Vagina (tissue), 2 donors: ENCODE measurements at regions not wholly inside any gene's neighbourhood (a gene's known extent, or its start where the extent isn't known, plus 50 kb on each side); places are given as distances from the start of the nearest gene placed in this dataset.

ENCODE experiments used
- POLR2A ChIP-seq, 2 donors: fragments of 450-650 bp; IDR thresholded peaks; one replicate each; pipeline ENCODE4 v1.6.1; 2017; ENCODE audit warnings: antibody characterized with exemption in 2 of 2, mild to moderate bottlenecking in 2 of 2, moderate library complexity in 2 of 2
- TF ChIP-seq, protein P1 (sequence below), 3 experiments: fragments of 450-650 bp in 2 of 3; fragments of 200-600 bp in 1 of 3; sonication (generic) in 1 of 3; IDR thresholded peaks; one replicate each; pipeline ENCODE4 v1.5.1; 2017 to 2019; ENCODE audit warnings: antibody characterized with exemption in 3 of 3, mild to moderate bottlenecking in 2 of 3, moderate library complexity in 2 of 3

DNA sequence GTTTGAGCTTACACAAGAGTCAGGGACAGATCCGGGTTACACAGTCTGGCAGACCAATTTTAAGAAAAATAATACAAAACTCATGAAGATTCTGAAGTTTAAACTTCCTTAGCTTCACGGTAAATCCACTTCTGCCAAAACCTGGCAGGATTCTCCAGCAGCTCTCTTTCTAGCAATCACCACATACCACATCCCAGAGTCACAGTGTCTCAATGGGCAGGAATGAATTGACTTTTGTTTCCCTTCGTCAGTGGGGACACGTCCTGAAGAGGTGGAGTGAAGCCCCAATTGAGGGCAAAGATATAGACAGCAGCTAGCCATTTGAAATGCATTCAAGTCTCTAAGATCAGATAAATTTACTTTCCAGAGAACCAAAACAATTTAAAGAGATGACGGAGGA, 117.1 kb upstream of the ARHGAP5 start:
- TF ChIP-seq, protein P1, sequence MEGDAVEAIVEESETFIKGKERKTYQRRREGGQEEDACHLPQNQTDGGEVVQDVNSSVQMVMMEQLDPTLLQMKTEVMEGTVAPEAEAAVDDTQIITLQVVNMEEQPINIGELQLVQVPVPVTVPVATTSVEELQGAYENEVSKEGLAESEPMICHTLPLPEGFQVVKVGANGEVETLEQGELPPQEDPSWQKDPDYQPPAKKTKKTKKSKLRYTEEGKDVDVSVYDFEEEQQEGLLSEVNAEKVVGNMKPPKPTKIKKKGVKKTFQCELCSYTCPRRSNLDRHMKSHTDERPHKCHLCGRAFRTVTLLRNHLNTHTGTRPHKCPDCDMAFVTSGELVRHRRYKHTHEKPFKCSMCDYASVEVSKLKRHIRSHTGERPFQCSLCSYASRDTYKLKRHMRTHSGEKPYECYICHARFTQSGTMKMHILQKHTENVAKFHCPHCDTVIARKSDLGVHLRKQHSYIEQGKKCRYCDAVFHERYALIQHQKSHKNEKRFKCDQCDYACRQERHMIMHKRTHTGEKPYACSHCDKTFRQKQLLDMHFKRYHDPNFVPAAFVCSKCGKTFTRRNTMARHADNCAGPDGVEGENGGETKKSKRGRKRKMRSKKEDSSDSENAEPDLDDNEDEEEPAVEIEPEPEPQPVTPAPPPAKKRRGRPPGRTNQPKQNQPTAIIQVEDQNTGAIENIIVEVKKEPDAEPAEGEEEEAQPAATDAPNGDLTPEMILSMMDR (IDR thresholded peaks at IDR 0.05) = no peak
- no peak for TF ChIP-seq POLR2A (IDR thresholded peaks at IDR 0.05)
